ENCODE measurements at regions not wholly inside any gene's neighbourhood (a gene's known extent, or its start where the extent isn't known, plus 50 kb on each side); places are given as distances from the start of the nearest gene placed in this dataset.
"Not testable (repeated sequence)": the region's sequence is repeated elsewhere in the genome, so short reads cannot be mapped to it uniquely, and the experiment has no call there.

DNA sequence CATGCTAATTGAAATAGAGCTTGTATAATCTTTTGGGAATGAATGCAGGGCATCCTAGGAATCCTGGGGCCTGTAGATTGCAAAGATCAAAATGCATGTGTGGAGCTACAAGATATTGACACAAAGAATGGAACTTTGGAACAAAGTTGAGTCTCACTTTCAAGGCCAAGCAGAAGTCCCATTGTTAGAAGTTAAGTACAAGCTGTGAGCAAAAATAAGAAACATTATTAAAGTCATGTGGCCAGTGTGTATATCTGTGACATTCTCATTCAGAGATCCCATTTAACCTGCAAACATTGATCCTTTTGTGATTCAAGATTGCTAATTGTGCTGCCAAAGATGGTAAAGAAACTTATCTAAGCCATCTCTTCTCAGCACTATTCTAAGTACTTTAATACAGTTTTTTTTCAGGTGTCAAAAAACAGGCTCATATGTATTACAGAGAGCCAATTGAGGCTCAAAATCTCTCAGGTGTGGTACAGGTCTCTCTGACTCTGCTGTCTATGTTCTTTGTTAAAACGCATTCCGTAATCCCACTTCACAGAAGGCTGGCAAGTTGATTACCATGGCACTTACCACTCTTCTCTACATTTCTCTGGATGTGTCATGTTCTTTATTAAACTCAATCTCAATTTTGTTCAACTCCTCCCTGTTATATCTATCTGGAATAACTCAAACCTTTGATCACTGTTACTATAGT, 704.4 kb upstream of the NEGR1 start:
- ATAC-seq (no peak), DNase-seq (no peak)
- no peak overlapping the region for H3K27ac ChIP-seq
- no peaks in the 10 kb centered on the region for H3K36me3 ChIP-seq
- no peak overlapping the region for H3K4me3 ChIP-seq
- H3K27me3 ChIP-seq: no peaks in the 10 kb centered on the region
- intact Hi-C loops (cut with DNase I): no loop called here
- TF ChIP-seq, protein P1, sequence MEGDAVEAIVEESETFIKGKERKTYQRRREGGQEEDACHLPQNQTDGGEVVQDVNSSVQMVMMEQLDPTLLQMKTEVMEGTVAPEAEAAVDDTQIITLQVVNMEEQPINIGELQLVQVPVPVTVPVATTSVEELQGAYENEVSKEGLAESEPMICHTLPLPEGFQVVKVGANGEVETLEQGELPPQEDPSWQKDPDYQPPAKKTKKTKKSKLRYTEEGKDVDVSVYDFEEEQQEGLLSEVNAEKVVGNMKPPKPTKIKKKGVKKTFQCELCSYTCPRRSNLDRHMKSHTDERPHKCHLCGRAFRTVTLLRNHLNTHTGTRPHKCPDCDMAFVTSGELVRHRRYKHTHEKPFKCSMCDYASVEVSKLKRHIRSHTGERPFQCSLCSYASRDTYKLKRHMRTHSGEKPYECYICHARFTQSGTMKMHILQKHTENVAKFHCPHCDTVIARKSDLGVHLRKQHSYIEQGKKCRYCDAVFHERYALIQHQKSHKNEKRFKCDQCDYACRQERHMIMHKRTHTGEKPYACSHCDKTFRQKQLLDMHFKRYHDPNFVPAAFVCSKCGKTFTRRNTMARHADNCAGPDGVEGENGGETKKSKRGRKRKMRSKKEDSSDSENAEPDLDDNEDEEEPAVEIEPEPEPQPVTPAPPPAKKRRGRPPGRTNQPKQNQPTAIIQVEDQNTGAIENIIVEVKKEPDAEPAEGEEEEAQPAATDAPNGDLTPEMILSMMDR (IDR thresholded peaks at IDR 0.05): no peak
- H3K9me3 ChIP-seq: no peaks in the 10 kb centered on the region
- no peaks in the 10 kb centered on the region for H3K4me1 ChIP-seq

DNA sequence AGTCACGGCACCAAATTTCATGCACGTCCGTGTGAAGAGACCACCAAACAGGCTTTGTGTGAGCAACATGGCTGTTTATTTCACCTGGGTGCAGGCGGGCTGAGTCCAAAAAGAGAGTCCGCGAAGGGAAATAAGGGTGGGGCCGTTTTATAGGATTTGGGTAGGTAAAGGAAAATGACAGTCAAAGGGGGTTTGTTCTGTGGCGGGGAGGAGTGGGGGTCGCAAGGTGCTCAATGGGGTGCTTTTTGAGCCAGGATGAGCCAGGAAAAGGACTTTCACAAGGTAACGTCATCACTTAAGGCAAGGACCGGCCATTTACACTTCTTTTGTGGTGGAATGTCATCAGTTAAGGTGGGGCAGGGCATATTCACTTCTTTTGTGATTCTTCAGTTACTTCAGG, 702.7 kb upstream of the NEGR1 start:
- H3K9me3 ChIP-seq; DNase-seq; ATAC-seq; H3K27ac ChIP-seq; H3K27me3 ChIP-seq; H3K4me3 ChIP-seq; intact Hi-C loops (cut with DNase I); H3K36me3 ChIP-seq; H3K4me1 ChIP-seq: not testable (repeated sequence)

DNA sequence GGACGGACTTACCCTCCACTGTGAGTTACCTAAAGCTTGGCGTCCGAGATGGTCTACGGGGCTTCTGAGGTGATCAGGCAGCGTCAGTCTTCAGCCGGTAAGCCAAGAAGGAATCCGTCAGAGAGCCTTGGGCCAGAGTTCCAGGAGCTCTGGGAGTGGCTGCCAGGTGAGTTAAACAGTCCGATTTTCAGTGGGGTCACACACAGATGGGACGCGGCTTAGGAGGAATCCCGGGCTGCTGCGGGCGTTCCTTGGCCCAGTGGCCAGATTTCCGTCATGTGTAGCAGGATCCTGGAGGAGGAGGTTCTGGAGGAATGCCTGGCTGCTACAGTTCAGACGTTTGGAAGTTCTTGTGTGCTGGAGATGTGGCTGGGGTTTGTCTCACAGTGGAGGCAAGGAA, 700.7 kb upstream of the NEGR1 start:
- intact Hi-C loops (cut with DNase I); H3K36me3 ChIP-seq; H3K4me1 ChIP-seq; H3K4me3 ChIP-seq; H3K9me3 ChIP-seq; ATAC-seq; H3K27ac ChIP-seq; H3K27me3 ChIP-seq; DNase-seq: not testable (repeated sequence)

DNA sequence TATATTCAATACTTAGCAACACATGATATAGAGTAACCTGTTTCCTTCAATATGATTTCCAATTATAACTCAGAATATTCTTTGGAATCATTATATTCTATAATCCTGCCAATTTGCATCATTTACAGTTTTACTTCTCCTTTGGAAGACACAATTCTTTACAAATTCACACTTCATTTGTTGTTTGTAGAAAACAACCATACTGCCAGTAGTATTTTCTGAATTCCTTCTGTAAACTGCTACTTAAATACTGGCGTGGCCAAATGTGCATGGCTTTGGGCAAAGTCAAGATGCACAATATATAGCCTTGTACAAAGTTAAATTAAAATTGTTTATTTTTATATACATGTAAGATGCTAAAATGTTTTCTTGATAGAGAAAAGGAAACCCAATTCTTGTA, 687.1 kb upstream of the NEGR1 start:
- no peak overlapping the region for H3K27ac ChIP-seq
- H3K4me1 ChIP-seq: no peaks in the 10 kb centered on the region
- intact Hi-C loops (cut with DNase I): no loop called here
- DNase-seq (no peak), ATAC-seq (no peak)
- H3K27me3 ChIP-seq: no peaks in the 10 kb centered on the region
- no peaks in the 10 kb centered on the region for H3K36me3 ChIP-seq
- H3K4me3 ChIP-seq: no peak overlapping the region
- no peaks in the 10 kb centered on the region for H3K9me3 ChIP-seq
- TF ChIP-seq, protein P1 (IDR thresholded peaks at IDR 0.05): no peak

DNA sequence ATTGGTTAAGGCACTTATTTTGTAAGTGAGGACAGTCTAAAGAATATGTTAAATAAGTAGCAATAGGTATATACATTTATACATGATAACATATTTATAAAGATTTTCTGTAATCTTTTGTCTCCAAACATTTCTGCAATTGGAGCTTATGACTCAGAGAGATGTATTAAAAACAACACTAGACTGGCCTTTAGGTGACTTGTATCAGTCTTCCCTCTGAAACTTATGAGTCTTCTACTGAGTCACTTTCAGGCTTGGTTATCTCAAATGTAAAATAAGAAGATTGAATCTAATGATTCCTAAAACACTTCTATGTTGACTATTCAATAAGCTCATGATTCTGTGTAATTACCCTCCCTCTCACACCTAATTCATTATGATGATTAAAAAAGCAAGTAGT, 672.6 kb upstream of the NEGR1 start:
- no peaks in the 10 kb centered on the region for H3K27me3 ChIP-seq
- intact Hi-C loops (cut with DNase I): no loop called here
- DNase-seq: no peak
- no peak for ATAC-seq
- H3K27ac ChIP-seq: no peak overlapping the region
- H3K9me3 ChIP-seq: no peaks in the 10 kb centered on the region
- TF ChIP-seq, protein P1 (IDR thresholded peaks at IDR 0.05): no peak
- no peaks in the 10 kb centered on the region for H3K36me3 ChIP-seq
- no peak overlapping the region for H3K4me3 ChIP-seq
- no peaks in the 10 kb centered on the region for H3K4me1 ChIP-seq

DNA sequence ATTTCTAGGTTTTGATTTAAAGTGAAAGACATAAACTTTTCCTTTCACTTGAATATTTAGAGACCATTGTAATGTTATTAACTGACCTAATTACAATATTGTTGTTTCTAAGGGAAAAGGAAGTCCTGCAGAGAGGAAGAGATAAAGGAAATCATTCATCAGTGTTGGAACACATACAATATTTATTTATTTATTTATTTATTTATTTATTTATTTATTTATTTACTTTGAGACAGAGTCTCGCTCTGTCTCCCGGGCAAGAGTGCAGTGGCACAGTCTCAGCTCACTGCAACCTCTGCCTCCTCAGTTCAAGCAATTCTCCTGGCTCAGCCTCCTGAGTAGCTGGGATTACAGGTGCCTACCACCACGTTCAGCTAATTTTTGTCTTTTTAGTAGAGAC, 668.6 kb upstream of the NEGR1 start:
- DNase-seq; H3K36me3 ChIP-seq; intact Hi-C loops (cut with DNase I); H3K27ac ChIP-seq; H3K9me3 ChIP-seq; H3K27me3 ChIP-seq; H3K4me3 ChIP-seq; ATAC-seq; H3K4me1 ChIP-seq: not testable (repeated sequence)

DNA sequence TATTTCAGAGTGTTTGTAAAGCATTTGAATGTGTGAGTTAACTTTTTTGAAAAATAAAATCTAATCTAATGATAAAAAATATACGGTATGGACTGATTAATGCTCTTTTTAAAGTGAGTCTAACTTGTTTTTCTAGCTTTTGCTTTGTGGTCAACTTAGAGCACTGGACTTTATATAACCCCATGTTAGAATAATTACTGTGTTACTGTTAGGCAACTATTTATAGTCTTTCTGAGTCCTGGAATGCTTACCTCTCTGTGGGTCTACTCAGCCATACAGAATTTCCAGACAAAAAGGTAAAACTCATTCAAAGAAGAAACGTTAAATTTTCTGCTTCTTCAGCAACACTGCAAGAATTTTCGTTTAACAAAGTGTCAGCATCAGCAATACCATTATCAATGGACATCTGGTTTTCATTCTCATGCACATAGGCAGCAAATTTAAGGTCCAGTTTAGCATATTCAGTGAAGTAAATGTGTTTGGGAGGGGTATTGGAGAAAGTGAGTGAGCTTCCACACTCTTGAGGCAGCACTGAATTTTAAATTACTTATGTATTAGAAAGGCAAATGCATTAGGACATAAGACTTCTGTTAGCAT, 664.7 kb upstream of the NEGR1 start:
- Histone ChIP-seq H3K4me3 (no peak overlapping the region), H3K4me1 (no peaks in the 10 kb centered on the region), H3K27ac (no peak overlapping the region), H3K9me3 (no peaks in the 10 kb centered on the region), H3K36me3 (no peaks in the 10 kb centered on the region), H3K27me3 (no peaks in the 10 kb centered on the region)
- intact Hi-C loops (cut with DNase I): no loop called here
- TF ChIP-seq, protein P1 (IDR thresholded peaks at IDR 0.05): no peak
- ATAC-seq: no peak
- DNase-seq: no peak
